Osteoblast (primary cell): ENCODE measurements at regions not wholly inside any gene's neighbourhood (a gene's known extent, or its start where the extent isn't known, plus 50 kb on each side); places are given as distances from the start of the nearest gene placed in this dataset.
A peak's percentile ranks its signal among the peaks of the same experiment; 100 is the strongest.

Experiments
- DNase-seq: peaks from one replicate; pipeline ENCODE4 v3.0.0; 2011; ENCODE audit warnings: low spot score, mixed read lengths; ENCODE audit not compliant: insufficient read length; ENCODE audit errors: missing footprints
- H2AFZ ChIP-seq: 2 replicates; pipeline ENCODE4 v1.6.0; 2011; ENCODE audit warnings: mild to moderate bottlenecking, low read length
- H3K27ac ChIP-seq: 2 replicates; pipeline ENCODE4 v1.5.1; 2011; ENCODE audit warnings: mild to moderate bottlenecking, low read depth, low read length, moderate library complexity
- H3K27me3 ChIP-seq: 2 replicates; pipeline ENCODE4 v1.6.0; 2012; ENCODE audit warnings: mild to moderate bottlenecking, control low read depth, inconsistent platforms, low read length, moderate library complexity; ENCODE audit not compliant: insufficient read depth
- H3K36me3 ChIP-seq: 2 replicates; pipeline ENCODE4 v1.5.1; 2011; ENCODE audit warnings: mild to moderate bottlenecking, low read length, control low read depth, moderate library complexity; ENCODE audit not compliant: insufficient read depth
- H3K4me1 ChIP-seq: 2 replicates; pipeline ENCODE4 v1.5.1; 2011; ENCODE audit warnings: mild to moderate bottlenecking, low read length, control low read depth, moderate library complexity; ENCODE audit not compliant: insufficient read depth
- H3K4me2 ChIP-seq: 2 replicates; pipeline ENCODE4 v1.6.0; 2011; ENCODE audit warnings: mild to moderate bottlenecking, low read length; ENCODE audit not compliant: insufficient read depth
- H3K4me3 ChIP-seq: fragments of 200-600 bp; sonication (generic); 3 replicates; pipeline ENCODE4 v1.5.1; 2012; ENCODE audit warnings: mild to moderate bottlenecking, low read length, inconsistent platforms; ENCODE audit not compliant: insufficient read depth
- H3K79me2 ChIP-seq: 2 replicates; pipeline ENCODE4 v1.6.0; 2012; ENCODE audit warnings: mild to moderate bottlenecking, low read length, control low read depth, inconsistent platforms; ENCODE audit not compliant: insufficient read depth
- H3K9me3 ChIP-seq: 2 replicates; pipeline ENCODE4 v1.5.1; 2011; ENCODE audit warnings: low read depth, low read length, control low read depth
- H4K20me1 ChIP-seq: 2 replicates; pipeline ENCODE4 v1.6.0; 2012; ENCODE audit warnings: mild to moderate bottlenecking, low read length, control low read depth; ENCODE audit not compliant: insufficient read depth
- CTCF ChIP-seq: IDR thresholded peaks from 2 replicates; pipeline ENCODE4 v1.5.1; 2011; ENCODE audit warnings: mild to moderate bottlenecking, low read depth, low read length, moderate library complexity; ENCODE audit errors: extremely low read depth

DNA sequence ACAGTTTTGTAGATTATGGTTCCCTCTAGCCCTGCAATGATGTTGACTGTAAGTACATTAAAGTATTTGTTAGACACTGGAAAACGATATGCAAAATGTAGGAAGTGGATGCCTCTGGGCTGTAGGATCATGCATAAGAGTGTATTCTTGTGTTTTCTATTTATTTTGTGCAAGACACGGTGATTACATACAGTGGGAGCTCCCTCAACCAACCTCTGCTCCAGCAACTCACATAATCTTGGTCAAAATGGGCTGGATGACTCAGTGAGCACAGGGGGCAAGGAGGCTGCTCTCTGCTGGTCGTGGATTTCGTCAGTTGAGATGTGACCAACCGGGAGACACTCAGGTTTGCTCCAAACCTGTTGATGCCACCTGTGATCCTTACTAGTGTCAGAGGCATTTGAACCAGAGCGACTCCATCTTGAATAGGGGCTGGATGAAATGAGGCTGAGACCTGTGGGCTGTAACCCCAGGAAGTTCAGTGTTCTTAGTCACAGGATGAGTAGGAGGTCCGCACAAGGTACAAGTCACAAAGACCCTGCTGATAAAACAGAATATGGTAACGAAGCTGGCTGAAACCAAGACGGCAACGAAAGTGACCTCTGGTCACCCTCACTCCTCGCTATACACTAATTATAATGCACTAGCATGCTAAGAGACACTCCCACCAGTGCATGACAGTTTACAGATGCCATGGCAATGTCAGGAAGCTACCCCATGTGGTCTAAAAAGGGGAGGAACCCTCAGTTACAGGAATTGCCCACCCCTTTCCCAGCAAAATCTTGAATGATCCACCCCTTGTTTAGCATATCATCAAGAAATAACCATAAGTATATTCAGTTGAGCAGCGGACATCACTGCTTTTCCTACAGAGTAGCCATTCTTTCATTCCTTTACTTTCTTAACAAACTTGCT lies 56.4 kb upstream of the FAM20C start:
- no peaks in the 10 kb centered on the region for H3K9me3 ChIP-seq
- DNase-seq, result peak; percentile 72

DNA sequence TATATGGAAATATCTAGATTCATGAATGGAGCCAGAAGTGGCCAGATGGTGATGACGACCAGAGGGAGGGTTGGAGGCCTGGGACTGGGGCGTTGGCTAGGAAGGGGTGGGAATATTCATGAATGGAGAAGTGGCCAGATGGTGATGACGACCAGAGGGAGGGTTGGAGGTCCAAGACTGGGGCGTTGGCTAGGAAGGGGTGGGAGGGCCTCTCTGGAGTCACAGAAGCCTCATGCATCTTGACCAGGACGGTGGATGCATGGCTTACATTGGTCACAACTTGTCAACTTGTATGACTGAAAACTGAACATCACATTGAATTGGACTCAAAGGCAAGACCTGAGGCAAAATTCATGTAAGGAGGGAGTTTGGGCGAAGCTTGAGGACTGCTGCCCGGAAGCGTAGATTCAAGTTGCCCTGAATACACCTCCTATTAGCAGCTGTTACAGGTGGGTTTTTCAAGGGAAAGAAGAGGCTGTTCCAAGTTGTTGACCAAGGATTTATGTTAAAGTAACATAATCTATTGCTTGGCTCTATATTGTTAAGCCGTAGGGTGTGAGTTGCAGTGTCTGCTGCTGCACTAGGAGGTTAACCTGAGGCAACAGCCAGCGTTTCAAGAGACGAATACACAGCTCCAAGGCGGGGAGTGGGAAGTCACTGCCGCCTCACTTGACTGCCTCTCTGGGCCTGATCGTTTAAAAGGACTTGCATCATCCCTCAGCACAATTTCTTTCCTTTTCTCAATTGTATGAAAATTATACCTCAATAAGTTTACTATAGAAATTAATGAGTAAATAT lies 55.1 kb upstream of the FAM20C start:
- Histone ChIP-seq H3K4me3 (no peak overlapping the region), H4K20me1 (no peaks in the 10 kb centered on the region), H3K4me2 (no peak overlapping the region), H3K4me1 (no peaks in the 10 kb centered on the region), H3K79me2 (no peaks in the 10 kb centered on the region), H2AFZ (no peak overlapping the region), H3K27ac (no peak overlapping the region), H3K27me3 (peaks cover 9% of the 10 kb centered on the region), H3K9me3 (no peaks in the 10 kb centered on the region), H3K36me3 (no peaks in the 10 kb centered on the region)
- no peak for TF ChIP-seq CTCF
- peak; percentile 49 for DNase-seq

More for the DNA sequence above, 56.4 kb upstream of the FAM20C start:
- peaks cover 5% of the 10 kb centered on the region for H3K27me3 ChIP-seq
- H4K20me1 ChIP-seq, result no peaks in the 10 kb centered on the region
- TF ChIP-seq CTCF, result no peak
- no peak overlapping the region for H3K27ac ChIP-seq
- H3K4me1 ChIP-seq, result no peaks in the 10 kb centered on the region
- H2AFZ ChIP-seq, result no peak overlapping the region
- H3K4me3 ChIP-seq, result no peak overlapping the region
- H3K36me3 ChIP-seq, result no peaks in the 10 kb centered on the region
- no peak overlapping the region for H3K4me2 ChIP-seq
- H3K79me2 ChIP-seq, result no peaks in the 10 kb centered on the region

DNA sequence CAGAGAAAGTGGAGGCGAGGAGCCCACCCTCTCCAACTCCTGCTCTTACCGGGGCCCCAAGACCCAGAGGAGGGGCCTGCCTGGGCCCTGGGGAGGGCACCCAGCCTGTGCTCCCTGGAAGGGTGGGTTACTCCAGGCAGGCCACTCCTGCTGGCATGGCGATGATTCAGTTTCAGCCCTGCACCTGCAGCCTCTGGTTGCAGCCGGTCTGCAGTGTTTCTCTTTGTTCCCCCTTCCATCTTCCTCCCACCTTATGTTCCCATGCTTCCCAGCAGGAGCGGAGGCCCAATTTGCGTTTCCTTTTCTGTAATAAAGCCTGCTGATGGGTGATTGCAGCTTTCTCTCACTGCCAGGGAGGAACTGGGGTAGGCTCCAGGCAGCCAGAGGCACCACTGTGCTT lies 53.2 kb upstream of the FAM20C start:
- no peak for TF ChIP-seq CTCF
- H3K36me3 ChIP-seq, result no peaks in the 10 kb centered on the region
- H3K4me1 ChIP-seq, result no peaks in the 10 kb centered on the region
- no peaks in the 10 kb centered on the region for H4K20me1 ChIP-seq
- H3K27ac ChIP-seq, result no peak overlapping the region
- H3K4me2 ChIP-seq, result no peak overlapping the region
- no peaks in the 10 kb centered on the region for H3K9me3 ChIP-seq
- peaks cover 9% of the 10 kb centered on the region for H3K27me3 ChIP-seq
- H3K79me2 ChIP-seq, result no peaks in the 10 kb centered on the region
- no peak overlapping the region for H2AFZ ChIP-seq
- no peak overlapping the region for H3K4me3 ChIP-seq
- DNase-seq, result peak; percentile 64
